Liver (tissue), 8 donors: ENCODE measurements at regions not wholly inside any gene's neighbourhood (a gene's known extent, or its start where the extent isn't known, plus 50 kb on each side); places are given as distances from the start of the nearest gene placed in this dataset.
A peak's percentile ranks its signal among the peaks of the same experiment; 100 is the strongest.

ENCODE experiments used
- DNase-seq: peaks from one replicate; pipeline ENCODE4 v3.0.0-alpha.2; 2017; ENCODE audit warnings: low spot score
- H3K27ac ChIP-seq, 2 donors: one replicate each; pipeline ENCODE4 v1.7.0; 2013; ENCODE audit warnings: inconsistent platforms in 2 of 2, low read length in 2 of 2, control low read depth in 1 of 2, low read depth in 1 of 2, mild to moderate bottlenecking in 1 of 2
- H3K27me3 ChIP-seq, 4 donors: one replicate each; pipeline versions ENCODE4 v1.6.1 to v1.7.0; 2013; ENCODE audit warnings: low read length in 3 of 4, inconsistent platforms in 1 of 4, mild to moderate bottlenecking in 1 of 4, moderate library complexity in 1 of 4; ENCODE audit not compliant: control insufficient read depth in 4 of 4, insufficient read depth in 4 of 4
- H3K36me3 ChIP-seq, 4 donors: one replicate each; pipeline versions ENCODE4 v1.6.1 to v1.7.0; 2013; ENCODE audit warnings: low read length in 3 of 4, mild to moderate bottlenecking in 3 of 4, low read depth in 1 of 4, moderate library complexity in 1 of 4; ENCODE audit not compliant: control insufficient read depth in 4 of 4, insufficient read depth in 3 of 4
- H3K4me1 ChIP-seq, 4 donors: one replicate each; pipeline versions ENCODE4 v1.6.1 to v1.7.0; 2013; ENCODE audit warnings: low read length in 3 of 4, mild to moderate bottlenecking in 3 of 4, moderate library complexity in 1 of 4; ENCODE audit not compliant: control insufficient read depth in 4 of 4, insufficient read depth in 4 of 4
- H3K4me3 ChIP-seq, 3 donors: one replicate each; pipeline versions ENCODE4 v1.6.1 to v1.7.0; 2013; ENCODE audit warnings: low read length in 3 of 3, control low read depth in 1 of 3, low read depth in 1 of 3, mild to moderate bottlenecking in 1 of 3
- H3K9ac ChIP-seq, 2 donors: one replicate each; pipeline ENCODE4 v1.7.0; 2013; ENCODE audit warnings: low read length in 2 of 2, mild to moderate bottlenecking in 2 of 2, moderate library complexity in 2 of 2, control low read depth in 1 of 2, low read depth in 1 of 2
- H3K9me3 ChIP-seq, 4 donors: one replicate each; pipeline versions ENCODE4 v1.6.1 to v1.7.0; 2013; ENCODE audit warnings: low read length in 3 of 4; ENCODE audit not compliant: control insufficient read depth in 4 of 4
- FOXA1 ChIP-seq: IDR thresholded peaks from 2 replicates; pipeline ENCODE4 v1.6.1; 2016; ENCODE audit warnings: antibody characterized with exemption
- FOXA2 ChIP-seq: IDR thresholded peaks from 2 replicates; pipeline ENCODE4 v1.6.1; 2016; ENCODE audit warnings: antibody characterized with exemption
- HNF4G ChIP-seq: IDR thresholded peaks from 2 replicates; pipeline ENCODE4 v1.6.1; 2016; ENCODE audit warnings: antibody characterized with exemption
- JUND ChIP-seq, 2 donors: IDR thresholded peaks; 2 replicates each; pipeline ENCODE4 v1.6.1; 2016; ENCODE audit warnings: antibody characterized with exemption in 2 of 2
- NR2F2 ChIP-seq: IDR thresholded peaks from 2 replicates; pipeline ENCODE4 v1.6.1; 2016; ENCODE audit warnings: antibody characterized with exemption
- RAD21 ChIP-seq, 2 donors: IDR thresholded peaks; 2 replicates each; pipeline ENCODE4 v1.6.1; 2016; ENCODE audit warnings: antibody characterized with exemption in 2 of 2, mild to moderate bottlenecking in 2 of 2
- SP1 ChIP-seq: IDR thresholded peaks from 2 replicates; pipeline ENCODE4 v1.6.1; 2018; ENCODE audit warnings: antibody characterized with exemption, mild to moderate bottlenecking
- TAF1 ChIP-seq: conservative IDR thresholded peaks from 2 replicates; pipeline ENCODE4 v1.6.1; 2016; ENCODE audit warnings: antibody characterized with exemption, mild to moderate bottlenecking
- YY1 ChIP-seq: IDR thresholded peaks from 2 replicates; pipeline ENCODE4 v1.6.1; 2016; ENCODE audit warnings: antibody characterized with exemption, mild to moderate bottlenecking
- WGBS: extraction: QIAGEN DNeasy Blood & Tissue Kit; methylation state at CpG from one replicate; pipeline ENCODE4 v1.1.7; 2013; 5-methylcytosine and 5-hydroxymethylcytosine counted together
- TF ChIP-seq, protein P1 (sequence below): IDR thresholded peaks from 2 replicates; pipeline ENCODE4 v1.6.1; 2016; ENCODE audit warnings: antibody characterized with exemption
- TF ChIP-seq, protein P2 (sequence below): IDR thresholded peaks from 2 replicates; pipeline ENCODE4 v1.6.1; 2016; ENCODE audit warnings: antibody characterized with exemption
- TF ChIP-seq, protein P3 (sequence below): IDR thresholded peaks from 2 replicates; pipeline ENCODE4 v1.6.1; 2016; ENCODE audit warnings: antibody characterized with exemption
- TF ChIP-seq, protein P4 (sequence below): IDR thresholded peaks from 2 replicates; pipeline ENCODE4 v1.6.1; 2016; ENCODE audit warnings: antibody characterized with exemption, mild to moderate bottlenecking
- TF ChIP-seq, protein P5 (sequence below): fragments of 150-350 bp; IDR thresholded peaks from 2 replicates; pipeline ENCODE4 v1.5.1; 2017; ENCODE audit warnings: improper control_type of control experiment, low read depth, low read length; ENCODE audit not compliant: missing input control
- donor health status: healthy.
- donor health status: healthy.
- donor health status: healthy.
- donor health status: healthy.
- donor health status: healthy.

DNA sequence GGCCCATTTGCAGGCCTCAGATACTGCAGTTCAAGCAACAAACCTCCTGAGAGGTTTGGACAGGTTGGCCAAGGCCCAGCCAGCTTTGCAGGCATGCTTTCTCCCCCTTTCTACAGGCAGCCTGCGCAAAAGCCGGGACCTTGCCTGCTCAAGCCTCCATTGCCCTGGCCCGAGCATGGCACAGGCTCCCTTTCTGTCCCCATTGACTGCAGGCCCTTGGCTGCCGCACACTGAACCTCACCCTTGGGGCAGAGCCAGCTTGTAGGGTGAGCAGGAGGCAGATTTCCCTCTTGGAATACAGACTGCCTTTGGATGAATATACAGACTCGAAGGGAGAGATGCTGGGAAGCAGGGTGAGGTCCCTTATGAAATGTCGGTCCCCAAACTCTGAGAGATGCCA is 461.7 kb upstream of the PROK2 start (continued):
- TF ChIP-seq, protein P1, sequence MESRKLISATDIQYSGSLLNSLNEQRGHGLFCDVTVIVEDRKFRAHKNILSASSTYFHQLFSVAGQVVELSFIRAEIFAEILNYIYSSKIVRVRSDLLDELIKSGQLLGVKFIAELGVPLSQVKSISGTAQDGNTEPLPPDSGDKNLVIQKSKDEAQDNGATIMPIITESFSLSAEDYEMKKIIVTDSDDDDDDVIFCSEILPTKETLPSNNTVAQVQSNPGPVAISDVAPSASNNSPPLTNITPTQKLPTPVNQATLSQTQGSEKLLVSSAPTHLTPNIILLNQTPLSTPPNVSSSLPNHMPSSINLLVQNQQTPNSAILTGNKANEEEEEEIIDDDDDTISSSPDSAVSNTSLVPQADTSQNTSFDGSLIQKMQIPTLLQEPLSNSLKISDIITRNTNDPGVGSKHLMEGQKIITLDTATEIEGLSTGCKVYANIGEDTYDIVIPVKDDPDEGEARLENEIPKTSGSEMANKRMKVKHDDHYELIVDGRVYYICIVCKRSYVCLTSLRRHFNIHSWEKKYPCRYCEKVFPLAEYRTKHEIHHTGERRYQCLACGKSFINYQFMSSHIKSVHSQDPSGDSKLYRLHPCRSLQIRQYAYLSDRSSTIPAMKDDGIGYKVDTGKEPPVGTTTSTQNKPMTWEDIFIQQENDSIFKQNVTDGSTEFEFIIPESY = no peak
- TF ChIP-seq TAF1 = no peak
- no peak for TF ChIP-seq NR2F2
- no peak for TF ChIP-seq FOXA2

DNA sequence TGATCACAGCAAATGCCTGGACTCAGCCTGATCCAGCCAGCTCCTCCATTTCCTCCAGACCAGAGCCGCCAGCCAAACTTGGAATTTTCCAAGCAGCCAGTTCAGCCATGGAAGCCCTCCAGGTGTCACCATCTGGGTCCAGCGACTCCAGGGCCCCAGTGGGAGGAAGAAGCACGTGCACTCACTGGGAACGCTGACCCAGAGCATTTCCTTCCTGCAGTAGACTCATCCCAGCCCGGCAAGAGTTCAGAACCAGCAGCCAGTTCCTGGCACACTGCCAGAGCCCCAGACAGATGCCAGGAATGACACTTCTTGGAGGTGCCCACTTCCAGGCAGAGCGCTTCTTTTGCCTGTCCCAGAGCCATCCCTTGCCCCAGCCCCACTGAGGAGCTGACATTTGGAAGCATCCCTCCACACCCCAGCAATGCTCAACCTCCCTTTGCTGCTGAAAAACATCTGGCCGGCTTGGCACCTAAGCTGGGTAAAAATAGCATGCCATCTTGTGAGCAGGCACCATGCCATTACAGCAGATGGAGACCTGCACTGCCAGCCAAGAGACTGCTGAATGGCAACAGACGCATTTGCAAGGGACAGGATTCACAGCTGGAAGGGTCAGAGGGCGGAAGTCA is 460.3 kb upstream of the PROK2 start:
- 81% methylated on average over 9 of the region's 9 CpGs for WGBS
- H3K4me1 ChIP-seq = no peaks in the 10 kb centered on the region
- no peaks in the 10 kb centered on the region for H3K36me3 ChIP-seq
- TF ChIP-seq RAD21 (IDR thresholded peaks at IDR 0.05) = peak; percentile 4 to 37
- TF ChIP-seq FOXA1 = no peak
- H3K27me3 ChIP-seq = no peaks in the 10 kb centered on the region
- H3K9ac ChIP-seq = no peak overlapping the region
- no peak for DNase-seq
- H3K9me3 ChIP-seq = no peaks in the 10 kb centered on the region
- H3K4me3 ChIP-seq = no peak overlapping the region
- H3K27ac ChIP-seq = no peak overlapping the region

DNA sequence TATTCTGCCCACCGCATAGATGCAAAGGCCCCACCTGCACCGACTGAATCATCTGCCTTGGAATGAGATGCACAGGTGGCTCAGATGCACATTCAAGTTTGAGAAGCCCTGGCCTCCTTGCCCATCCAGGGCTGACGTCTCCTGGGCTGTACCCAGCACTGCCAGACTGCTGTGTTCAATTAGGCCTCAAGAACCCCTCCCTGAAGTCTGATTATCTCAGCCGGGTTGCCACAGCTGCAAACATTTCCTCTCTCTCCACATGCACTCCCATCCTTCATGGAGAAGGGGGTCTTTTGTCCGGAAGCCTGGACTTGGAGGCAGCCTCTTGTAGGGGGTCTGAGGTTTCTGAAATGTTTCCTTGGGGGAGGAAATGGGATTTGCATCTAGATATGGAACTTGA is 459.4 kb upstream of the PROK2 start:
- Histone ChIP-seq H3K9ac (no peak overlapping the region), H3K4me3 (no peak overlapping the region), H3K4me1 (no peaks in the 10 kb centered on the region), H3K27ac (no peak overlapping the region), H3K27me3 (no peaks in the 10 kb centered on the region), H3K9me3 (no peaks in the 10 kb centered on the region), H3K36me3 (no peaks in the 10 kb centered on the region)
- no peak for DNase-seq
- TF ChIP-seq, protein P2, sequence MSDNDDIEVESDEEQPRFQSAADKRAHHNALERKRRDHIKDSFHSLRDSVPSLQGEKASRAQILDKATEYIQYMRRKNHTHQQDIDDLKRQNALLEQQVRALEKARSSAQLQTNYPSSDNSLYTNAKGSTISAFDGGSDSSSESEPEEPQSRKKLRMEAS = no peak
- TF ChIP-seq, protein P1 = no peak
- no peak for TF ChIP-seq YY1
- no peak for TF ChIP-seq FOXA1
- 83% methylated on average over 5 of the region's 5 CpGs for WGBS

DNA sequence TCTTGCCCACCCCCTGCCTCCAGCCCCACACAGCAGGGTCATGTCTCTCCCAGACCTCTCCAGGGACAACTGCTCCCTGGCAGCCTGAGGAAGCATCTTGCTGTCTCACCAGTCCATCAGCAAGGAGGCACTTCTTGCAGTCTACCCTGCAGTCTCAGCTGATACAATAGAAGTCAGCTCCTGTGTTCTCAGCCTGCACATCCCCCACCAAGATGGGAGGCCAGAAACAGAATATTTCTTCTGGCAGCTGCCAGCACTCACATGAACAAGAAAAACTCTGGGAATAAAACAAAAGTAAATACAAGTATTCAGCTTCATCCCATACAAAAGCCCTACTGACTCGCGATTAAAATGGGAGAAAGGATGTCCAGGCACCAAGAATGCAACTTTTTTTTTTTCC is 457.4 kb upstream of the PROK2 start:
- Histone ChIP-seq H3K4me1 (no peaks in the 10 kb centered on the region), H3K9me3 (no peaks in the 10 kb centered on the region), H3K27me3 (no peaks in the 10 kb centered on the region), H3K36me3 (no peaks in the 10 kb centered on the region), H3K27ac (no peak overlapping the region), H3K4me3 (no peak overlapping the region), H3K9ac (no peak overlapping the region)
- no peak for DNase-seq
- WGBS = 93% methylated on average over 2 of the region's 2 CpGs
- TF ChIP-seq, protein P3, sequence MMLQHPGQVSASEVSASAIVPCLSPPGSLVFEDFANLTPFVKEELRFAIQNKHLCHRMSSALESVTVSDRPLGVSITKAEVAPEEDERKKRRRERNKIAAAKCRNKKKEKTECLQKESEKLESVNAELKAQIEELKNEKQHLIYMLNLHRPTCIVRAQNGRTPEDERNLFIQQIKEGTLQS = no peak
- no peak for TF ChIP-seq TAF1
- TF ChIP-seq, protein P4, sequence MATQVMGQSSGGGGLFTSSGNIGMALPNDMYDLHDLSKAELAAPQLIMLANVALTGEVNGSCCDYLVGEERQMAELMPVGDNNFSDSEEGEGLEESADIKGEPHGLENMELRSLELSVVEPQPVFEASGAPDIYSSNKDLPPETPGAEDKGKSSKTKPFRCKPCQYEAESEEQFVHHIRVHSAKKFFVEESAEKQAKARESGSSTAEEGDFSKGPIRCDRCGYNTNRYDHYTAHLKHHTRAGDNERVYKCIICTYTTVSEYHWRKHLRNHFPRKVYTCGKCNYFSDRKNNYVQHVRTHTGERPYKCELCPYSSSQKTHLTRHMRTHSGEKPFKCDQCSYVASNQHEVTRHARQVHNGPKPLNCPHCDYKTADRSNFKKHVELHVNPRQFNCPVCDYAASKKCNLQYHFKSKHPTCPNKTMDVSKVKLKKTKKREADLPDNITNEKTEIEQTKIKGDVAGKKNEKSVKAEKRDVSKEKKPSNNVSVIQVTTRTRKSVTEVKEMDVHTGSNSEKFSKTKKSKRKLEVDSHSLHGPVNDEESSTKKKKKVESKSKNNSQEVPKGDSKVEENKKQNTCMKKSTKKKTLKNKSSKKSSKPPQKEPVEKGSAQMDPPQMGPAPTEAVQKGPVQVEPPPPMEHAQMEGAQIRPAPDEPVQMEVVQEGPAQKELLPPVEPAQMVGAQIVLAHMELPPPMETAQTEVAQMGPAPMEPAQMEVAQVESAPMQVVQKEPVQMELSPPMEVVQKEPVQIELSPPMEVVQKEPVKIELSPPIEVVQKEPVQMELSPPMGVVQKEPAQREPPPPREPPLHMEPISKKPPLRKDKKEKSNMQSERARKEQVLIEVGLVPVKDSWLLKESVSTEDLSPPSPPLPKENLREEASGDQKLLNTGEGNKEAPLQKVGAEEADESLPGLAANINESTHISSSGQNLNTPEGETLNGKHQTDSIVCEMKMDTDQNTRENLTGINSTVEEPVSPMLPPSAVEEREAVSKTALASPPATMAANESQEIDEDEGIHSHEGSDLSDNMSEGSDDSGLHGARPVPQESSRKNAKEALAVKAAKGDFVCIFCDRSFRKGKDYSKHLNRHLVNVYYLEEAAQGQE = no peak
- TF ChIP-seq, protein P5, sequence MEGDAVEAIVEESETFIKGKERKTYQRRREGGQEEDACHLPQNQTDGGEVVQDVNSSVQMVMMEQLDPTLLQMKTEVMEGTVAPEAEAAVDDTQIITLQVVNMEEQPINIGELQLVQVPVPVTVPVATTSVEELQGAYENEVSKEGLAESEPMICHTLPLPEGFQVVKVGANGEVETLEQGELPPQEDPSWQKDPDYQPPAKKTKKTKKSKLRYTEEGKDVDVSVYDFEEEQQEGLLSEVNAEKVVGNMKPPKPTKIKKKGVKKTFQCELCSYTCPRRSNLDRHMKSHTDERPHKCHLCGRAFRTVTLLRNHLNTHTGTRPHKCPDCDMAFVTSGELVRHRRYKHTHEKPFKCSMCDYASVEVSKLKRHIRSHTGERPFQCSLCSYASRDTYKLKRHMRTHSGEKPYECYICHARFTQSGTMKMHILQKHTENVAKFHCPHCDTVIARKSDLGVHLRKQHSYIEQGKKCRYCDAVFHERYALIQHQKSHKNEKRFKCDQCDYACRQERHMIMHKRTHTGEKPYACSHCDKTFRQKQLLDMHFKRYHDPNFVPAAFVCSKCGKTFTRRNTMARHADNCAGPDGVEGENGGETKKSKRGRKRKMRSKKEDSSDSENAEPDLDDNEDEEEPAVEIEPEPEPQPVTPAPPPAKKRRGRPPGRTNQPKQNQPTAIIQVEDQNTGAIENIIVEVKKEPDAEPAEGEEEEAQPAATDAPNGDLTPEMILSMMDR = no peak
- no peak for TF ChIP-seq RAD21 (IDR thresholded peaks at IDR 0.05)
- TF ChIP-seq SP1 = no peak
- TF ChIP-seq FOXA2 = no peak
- no peak for TF ChIP-seq HNF4G
- TF ChIP-seq NR2F2 = no peak
- TF ChIP-seq JUND (IDR thresholded peaks at IDR 0.05) = no peak
